ENCODE measurements at regions not wholly inside any gene's neighbourhood (a gene's known extent, or its start where the extent isn't known, plus 50 kb on each side); places are given as distances from the start of the nearest gene placed in this dataset.

- POLR2A ChIA-PET (ENCODE audit: partially characterized antibody): no interaction called here
- peaks cover 9 to 33% (median 17%) of the 10 kb centered on the region in 8 donors for H3K9me3 Mint-ChIP-seq
These were observed 751.1 kb downstream of the KCNJ2 start for GRCh38 chr17:70920416-70920815.

GRCh38 chr17:70922268-70922667, 752.9 kb downstream of the KCNJ2 start:
- H3K27ac Mint-ChIP-seq: no peak overlapping the region
- H3K4me3 Mint-ChIP-seq: no peak overlapping the region
- H3K9me3 ChIP-seq (ENCODE audit: control insufficient read depth in 1 of 2, low read length in 2 of 2): peaks cover 0 to 1% of the 10 kb centered on the region in 2 donors
- H3K4me1 Mint-ChIP-seq: no peaks in the 10 kb centered on the region
- H3K36me3 Mint-ChIP-seq: no peaks in the 10 kb centered on the region
- intact Hi-C loops (cut with micrococcal nuclease): no loop called here
- no peak overlapping the region for H3K4me3 ChIP-seq (ENCODE audit: low read length in 2 of 2)
- POLR2A ChIA-PET (ENCODE audit: partially characterized antibody): no interaction called here
- H3K27me3 Mint-ChIP-seq: no peaks in the 10 kb centered on the region
- DNase-seq: no peak
- H3K27ac ChIP-seq (ENCODE audit: low read depth, low read length): no peak overlapping the region
- H3K9me3 Mint-ChIP-seq: peaks cover 3 to 25% (median 8%) of the 10 kb centered on the region in 8 donors
- no peaks in the 10 kb centered on the region for H3K4me1 ChIP-seq (ENCODE audit: insufficient read depth, low read length)
- CTCF ChIA-PET (ENCODE audit: partially characterized antibody): no interaction called here
- no peaks in the 10 kb centered on the region for H3K36me3 ChIP-seq (ENCODE audit: insufficient read depth, low read length)
- no peaks in the 10 kb centered on the region for H3K27me3 ChIP-seq (ENCODE audit: insufficient read depth, low read length)

More at GRCh38 chr17:70920416-70920815, 751.1 kb downstream of the KCNJ2 start:
- H3K4me3 Mint-ChIP-seq: no peak overlapping the region
- peaks cover 0 to 4% of the 10 kb centered on the region in 2 donors for H3K9me3 ChIP-seq (ENCODE audit: control insufficient read depth in 1 of 2, low read length in 2 of 2)
- DNase-seq: no peak
- no peaks in the 10 kb centered on the region for H3K4me1 ChIP-seq (ENCODE audit: insufficient read depth, low read length)
- no peaks in the 10 kb centered on the region for H3K4me1 Mint-ChIP-seq
- no peaks in the 10 kb centered on the region for H3K36me3 Mint-ChIP-seq
- H3K27ac ChIP-seq (ENCODE audit: low read depth, low read length): no peak overlapping the region
- no peak overlapping the region for H3K4me3 ChIP-seq (ENCODE audit: low read length in 2 of 2)
- intact Hi-C loops (cut with micrococcal nuclease): no loop called here
- no peak overlapping the region for H3K27ac Mint-ChIP-seq
- no peaks in the 10 kb centered on the region for H3K27me3 Mint-ChIP-seq
- CTCF ChIA-PET (ENCODE audit: partially characterized antibody): no interaction called here
- no peaks in the 10 kb centered on the region for H3K27me3 ChIP-seq (ENCODE audit: insufficient read depth, low read length)
- H3K36me3 ChIP-seq (ENCODE audit: insufficient read depth, low read length): no peaks in the 10 kb centered on the region

- Mint-ChIP-seq H3K4me3 (no peak overlapping the region), H3K27ac (no peak overlapping the region), H3K36me3 (no peaks in the 10 kb centered on the region), H3K4me1 (no peaks in the 10 kb centered on the region), H3K9me3 (peaks cover 0 to 11% (median 4%) of the 10 kb centered on the region in 8 donors), H3K27me3 (no peaks in the 10 kb centered on the region)
- CTCF ChIA-PET (ENCODE audit: partially characterized antibody): no interaction called here
- POLR2A ChIA-PET (ENCODE audit: partially characterized antibody): no interaction called here
- Histone ChIP-seq H3K27ac (ENCODE audit: low read depth, low read length) (no peak overlapping the region), H3K9me3 (ENCODE audit: control insufficient read depth in 1 of 2, low read length in 2 of 2) (no peaks in the 10 kb centered on the region), H3K27me3 (ENCODE audit: insufficient read depth, low read length) (no peaks in the 10 kb centered on the region), H3K4me1 (ENCODE audit: insufficient read depth, low read length) (no peaks in the 10 kb centered on the region), H3K36me3 (ENCODE audit: insufficient read depth, low read length) (no peaks in the 10 kb centered on the region), H3K4me3 (ENCODE audit: low read length in 2 of 2) (no peak overlapping the region)
- intact Hi-C loops (cut with micrococcal nuclease): no loop called here
- no peak for DNase-seq
These were observed 755.4 kb downstream of the KCNJ2 start for GRCh38 chr17:70924776-70925175.

- Histone ChIP-seq H3K36me3 (ENCODE audit: insufficient read depth, low read length) (no peaks in the 10 kb centered on the region), H3K27ac (ENCODE audit: low read depth, low read length) (no peak overlapping the region), H3K4me3 (ENCODE audit: low read length in 2 of 2) (no peak overlapping the region), H3K27me3 (ENCODE audit: insufficient read depth, low read length) (no peaks in the 10 kb centered on the region), H3K4me1 (ENCODE audit: insufficient read depth, low read length) (no peaks in the 10 kb centered on the region), H3K9me3 (ENCODE audit: control insufficient read depth in 1 of 2, low read length in 2 of 2) (no peaks in the 10 kb centered on the region)
- Mint-ChIP-seq H3K9me3 (peaks cover 0 to 5% (median 3%) of the 10 kb centered on the region in 8 donors), H3K4me3 (no peak overlapping the region), H3K36me3 (no peaks in the 10 kb centered on the region), H3K27ac (no peak overlapping the region), H3K4me1 (no peaks in the 10 kb centered on the region), H3K27me3 (no peaks in the 10 kb centered on the region)
- CTCF ChIA-PET (ENCODE audit: partially characterized antibody): no interaction called here
- POLR2A ChIA-PET (ENCODE audit: partially characterized antibody): no interaction called here
- DNase-seq: no peak
- intact Hi-C loops (cut with micrococcal nuclease): no loop called here
These were observed 759.9 kb downstream of the KCNJ2 start for GRCh38 chr17:70929226-70929625.

- no peaks in the 10 kb centered on the region for H3K4me1 Mint-ChIP-seq
- Histone ChIP-seq H3K27ac (ENCODE audit: low read depth, low read length) (no peak overlapping the region), H3K27me3 (ENCODE audit: insufficient read depth, low read length) (no peaks in the 10 kb centered on the region), H3K4me3 (ENCODE audit: low read length in 2 of 2) (no peak overlapping the region), H3K9me3 (ENCODE audit: control insufficient read depth in 1 of 2, low read length in 2 of 2) (no peaks in the 10 kb centered on the region), H3K36me3 (ENCODE audit: insufficient read depth, low read length) (no peaks in the 10 kb centered on the region), H3K4me1 (ENCODE audit: insufficient read depth, low read length) (no peaks in the 10 kb centered on the region)
- H3K27ac Mint-ChIP-seq: no peak overlapping the region
- H3K4me3 Mint-ChIP-seq: no peak overlapping the region
- intact Hi-C loops (cut with micrococcal nuclease): loop anchor here (10.0 kb wide), 1 partner anchor 1181 kb away; no protein-coding TSS in a partner anchor
- peaks cover 0 to 4% (median under 1%) of the 10 kb centered on the region in 8 donors for H3K9me3 Mint-ChIP-seq
- no peaks in the 10 kb centered on the region for H3K27me3 Mint-ChIP-seq
- DNase-seq: no peak
- no peaks in the 10 kb centered on the region for H3K36me3 Mint-ChIP-seq
- ChIA-PET CTCF (ENCODE audit: partially characterized antibody) (no interaction called here), POLR2A (ENCODE audit: partially characterized antibody) (no interaction called here)
These were observed 764.9 kb downstream of the KCNJ2 start for GRCh38 chr17:70934231-70934630.

- intact Hi-C loops (cut with micrococcal nuclease): loop anchor here (10.0 kb wide), 1 partner anchor 1180 kb away; no protein-coding TSS in a partner anchor
- Mint-ChIP-seq H3K4me3 (no peak overlapping the region), H3K36me3 (no peaks in the 10 kb centered on the region)
These were observed 765.5 kb downstream of the KCNJ2 start for GRCh38 chr17:70934835-70935234.

GRCh38 chr17:70936724-70937123, 767.4 kb downstream of the KCNJ2 start:
- no peaks in the 10 kb centered on the region for H3K27me3 Mint-ChIP-seq
- H3K4me1 Mint-ChIP-seq: no peaks in the 10 kb centered on the region
- no peaks in the 10 kb centered on the region for H3K36me3 ChIP-seq (ENCODE audit: insufficient read depth, low read length)
- peaks cover 0 to 4% (median 0%) of the 10 kb centered on the region in 8 donors for H3K9me3 Mint-ChIP-seq
- H3K9me3 ChIP-seq (ENCODE audit: control insufficient read depth in 1 of 2, low read length in 2 of 2): no peaks in the 10 kb centered on the region
- H3K27me3 ChIP-seq (ENCODE audit: insufficient read depth, low read length): no peaks in the 10 kb centered on the region
- intact Hi-C loops (cut with micrococcal nuclease): loop anchor here (10.0 kb wide), 1 partner anchor 1178 kb away; no protein-coding TSS in a partner anchor
- POLR2A ChIA-PET (ENCODE audit: partially characterized antibody): no interaction called here
- H3K36me3 Mint-ChIP-seq: no peaks in the 10 kb centered on the region
- H3K27ac ChIP-seq (ENCODE audit: low read depth, low read length): no peak overlapping the region
- H3K4me3 ChIP-seq (ENCODE audit: low read length in 2 of 2): no peak overlapping the region
- no peak overlapping the region for H3K27ac Mint-ChIP-seq
- CTCF ChIA-PET (ENCODE audit: partially characterized antibody): interaction anchor here (1.6 kb wide), 1 partner anchor 25 kb away, joined by 3 read pairs; no protein-coding TSS in a partner anchor
- H3K4me3 Mint-ChIP-seq: no peak overlapping the region
- no peaks in the 10 kb centered on the region for H3K4me1 ChIP-seq (ENCODE audit: insufficient read depth, low read length)
- DNase-seq: no peak

More at GRCh38 chr17:70934835-70935234, 765.5 kb downstream of the KCNJ2 start:
- H3K9me3 Mint-ChIP-seq: peaks cover 0 to 4% (median 0%) of the 10 kb centered on the region in 8 donors
- no peak overlapping the region for H3K27ac ChIP-seq (ENCODE audit: low read depth, low read length)
- POLR2A ChIA-PET (ENCODE audit: partially characterized antibody): no interaction called here
- no peak overlapping the region for H3K27ac Mint-ChIP-seq
- DNase-seq: no peak
- CTCF ChIA-PET (ENCODE audit: partially characterized antibody): no interaction called here
- H3K4me3 ChIP-seq (ENCODE audit: low read length in 2 of 2): no peak overlapping the region
- no peaks in the 10 kb centered on the region for H3K9me3 ChIP-seq (ENCODE audit: control insufficient read depth in 1 of 2, low read length in 2 of 2)
- no peaks in the 10 kb centered on the region for H3K27me3 Mint-ChIP-seq
- H3K27me3 ChIP-seq (ENCODE audit: insufficient read depth, low read length): no peaks in the 10 kb centered on the region
- no peaks in the 10 kb centered on the region for H3K4me1 Mint-ChIP-seq
- H3K36me3 ChIP-seq (ENCODE audit: insufficient read depth, low read length): no peaks in the 10 kb centered on the region
- no peaks in the 10 kb centered on the region for H3K4me1 ChIP-seq (ENCODE audit: insufficient read depth, low read length)

- no peak for DNase-seq
- intact Hi-C loops (cut with micrococcal nuclease): loop anchor here (10.0 kb wide), 1 partner anchor 1176 kb away; no protein-coding TSS in a partner anchor
- ChIA-PET CTCF (ENCODE audit: partially characterized antibody) (no interaction called here), POLR2A (ENCODE audit: partially characterized antibody) (no interaction called here)
- Histone ChIP-seq H3K36me3 (ENCODE audit: insufficient read depth, low read length) (no peaks in the 10 kb centered on the region), H3K9me3 (ENCODE audit: control insufficient read depth in 1 of 2, low read length in 2 of 2) (no peaks in the 10 kb centered on the region), H3K27ac (ENCODE audit: low read depth, low read length) (no peak overlapping the region), H3K4me1 (ENCODE audit: insufficient read depth, low read length) (no peaks in the 10 kb centered on the region), H3K27me3 (ENCODE audit: insufficient read depth, low read length) (no peaks in the 10 kb centered on the region), H3K4me3 (ENCODE audit: low read length in 2 of 2) (no peak overlapping the region)
- H3K4me3 Mint-ChIP-seq: no peak overlapping the region
- no peaks in the 10 kb centered on the region for H3K4me1 Mint-ChIP-seq
- no peaks in the 10 kb centered on the region for H3K36me3 Mint-ChIP-seq
- peaks cover 0 to 4% (median 0%) of the 10 kb centered on the region in 8 donors for H3K9me3 Mint-ChIP-seq
- H3K27ac Mint-ChIP-seq: no peak overlapping the region
- no peaks in the 10 kb centered on the region for H3K27me3 Mint-ChIP-seq
These were observed 769.0 kb downstream of the KCNJ2 start for GRCh38 chr17:70938336-70938735.

Measured in CD4-positive, alpha-beta memory T cell (primary cell).